ENCODE measurements at regions not wholly inside any gene's neighbourhood (a gene's known extent, or its start where the extent isn't known, plus 50 kb on each side); places are given as distances from the start of the nearest gene placed in this dataset.

GRCh38 chr2:177078855-177079254 is 133.7 kb upstream of the HNRNPA3 start (continued):
- no peak for TF ChIP-seq GABPA (IDR thresholded peaks at IDR 0.05 in 1 of 2, conservative IDR thresholded peaks at IDR 0.05 in 1 of 2)
- TF ChIP-seq EGR1 (IDR thresholded peaks at IDR 0.05; ENCODE audit: low read depth in 2 of 2) = no peak

GRCh38 chr2:177080746-177081284 is 131.8 kb upstream of the HNRNPA3 start:
- Histone ChIP-seq H3K36me3 (ENCODE audit: control insufficient read depth in 4 of 4, insufficient read depth in 3 of 4, low read depth in 1 of 4, low read length in 3 of 4) (no peaks in the 10 kb centered on the region), H3K9me3 (ENCODE audit: control insufficient read depth in 4 of 4, low read length in 3 of 4) (no peaks in the 10 kb centered on the region), H3K4me1 (ENCODE audit: control insufficient read depth in 4 of 4, insufficient read depth in 4 of 4, low read length in 3 of 4) (no peaks in the 10 kb centered on the region), H3K4me3 (ENCODE audit: low read depth in 1 of 3, low read length in 3 of 3) (no peak overlapping the region), H3K27me3 (ENCODE audit: control insufficient read depth in 4 of 4, insufficient read depth in 4 of 4, low read length in 3 of 4) (no peaks in the 10 kb centered on the region), H3K27ac (ENCODE audit: low read depth in 1 of 2, low read length in 2 of 2) (no peak overlapping the region), H3K9ac (ENCODE audit: low read depth in 1 of 2, low read length in 2 of 2) (no peak overlapping the region)
- 88% methylated on average over 3 of the region's 3 CpGs for WGBS
- no peak for DNase-seq (ENCODE audit: low spot score)
- TF ChIP-seq, protein P1, sequence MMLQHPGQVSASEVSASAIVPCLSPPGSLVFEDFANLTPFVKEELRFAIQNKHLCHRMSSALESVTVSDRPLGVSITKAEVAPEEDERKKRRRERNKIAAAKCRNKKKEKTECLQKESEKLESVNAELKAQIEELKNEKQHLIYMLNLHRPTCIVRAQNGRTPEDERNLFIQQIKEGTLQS (IDR thresholded peaks at IDR 0.05) = no peak
- TF ChIP-seq RAD21 (IDR thresholded peaks at IDR 0.05) (no peak), CTCF (IDR thresholded peaks at IDR 0.05; ENCODE audit: low read depth, low read length, missing input control) (no peak), EGR1 (IDR thresholded peaks at IDR 0.05; ENCODE audit: low read depth in 2 of 2) (no peak), NR2F2 (IDR thresholded peaks at IDR 0.05) (no peak), YY1 (IDR thresholded peaks at IDR 0.05) (no peak), JUND (IDR thresholded peaks at IDR 0.05) (no peak), GABPA (IDR thresholded peaks at IDR 0.05 in 1 of 2, conservative IDR thresholded peaks at IDR 0.05 in 1 of 2) (no peak), TAF1 (conservative IDR thresholded peaks at IDR 0.05) (no peak), SP1 (IDR thresholded peaks at IDR 0.05) (no peak), RXRA (IDR thresholded peaks at IDR 0.05) (no peak), FOXA1 (IDR thresholded peaks at IDR 0.05) (no peak), HNF4A (conservative IDR thresholded peaks at IDR 0.05) (no peak), HNF4G (IDR thresholded peaks at IDR 0.05) (no peak), FOXA2 (IDR thresholded peaks at IDR 0.05) (no peak), REST (IDR thresholded peaks at IDR 0.05) (no peak)
- TF ChIP-seq, protein P2, sequence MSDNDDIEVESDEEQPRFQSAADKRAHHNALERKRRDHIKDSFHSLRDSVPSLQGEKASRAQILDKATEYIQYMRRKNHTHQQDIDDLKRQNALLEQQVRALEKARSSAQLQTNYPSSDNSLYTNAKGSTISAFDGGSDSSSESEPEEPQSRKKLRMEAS (IDR thresholded peaks at IDR 0.05) = no peak
- TF ChIP-seq, protein P3, sequence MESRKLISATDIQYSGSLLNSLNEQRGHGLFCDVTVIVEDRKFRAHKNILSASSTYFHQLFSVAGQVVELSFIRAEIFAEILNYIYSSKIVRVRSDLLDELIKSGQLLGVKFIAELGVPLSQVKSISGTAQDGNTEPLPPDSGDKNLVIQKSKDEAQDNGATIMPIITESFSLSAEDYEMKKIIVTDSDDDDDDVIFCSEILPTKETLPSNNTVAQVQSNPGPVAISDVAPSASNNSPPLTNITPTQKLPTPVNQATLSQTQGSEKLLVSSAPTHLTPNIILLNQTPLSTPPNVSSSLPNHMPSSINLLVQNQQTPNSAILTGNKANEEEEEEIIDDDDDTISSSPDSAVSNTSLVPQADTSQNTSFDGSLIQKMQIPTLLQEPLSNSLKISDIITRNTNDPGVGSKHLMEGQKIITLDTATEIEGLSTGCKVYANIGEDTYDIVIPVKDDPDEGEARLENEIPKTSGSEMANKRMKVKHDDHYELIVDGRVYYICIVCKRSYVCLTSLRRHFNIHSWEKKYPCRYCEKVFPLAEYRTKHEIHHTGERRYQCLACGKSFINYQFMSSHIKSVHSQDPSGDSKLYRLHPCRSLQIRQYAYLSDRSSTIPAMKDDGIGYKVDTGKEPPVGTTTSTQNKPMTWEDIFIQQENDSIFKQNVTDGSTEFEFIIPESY (IDR thresholded peaks at IDR 0.05) = no peak
